C4-2B (cell line): ENCODE measurements at regions not wholly inside any gene's neighbourhood (a gene's known extent, or its start where the extent isn't known, plus 50 kb on each side); places are given as distances from the start of the nearest gene placed in this dataset.

Experiments used
- H3K27ac ChIP-seq: fragments of 450-650 bp; 2 replicates; pipeline ENCODE4 v1.5.1; 2017
- CTCF ChIP-seq: fragments of 450-650 bp; conservative IDR thresholded peaks from 2 replicates; pipeline ENCODE4 v1.5.1; 2017; ENCODE audit warnings: mild to moderate bottlenecking
- ZFX ChIP-seq: fragments of 450-650 bp; IDR thresholded peaks from 2 replicates; pipeline ENCODE4 v1.6.1; 2017

GRCh38 chr5:117220730-117221129 is 646.1 kb upstream of the SEMA6A start:
- H3K27ac ChIP-seq, result no peak overlapping the region
- TF ChIP-seq ZFX, result no peak
- no peak for TF ChIP-seq CTCF

GRCh38 chr5:117218789-117219188 is 644.2 kb upstream of the SEMA6A start:
- TF ChIP-seq ZFX, result no peak

GRCh38 chr5:117212866-117213265 is 638.2 kb upstream of the SEMA6A start:
- TF ChIP-seq CTCF (no peak), ZFX (no peak)
- no peak overlapping the region for H3K27ac ChIP-seq

More at GRCh38 chr5:117218789-117219188, 644.2 kb upstream of the SEMA6A start:
- H3K27ac ChIP-seq, result no peak overlapping the region

GRCh38 chr5:117210796-117211195 is 636.2 kb upstream of the SEMA6A start:
- H3K27ac ChIP-seq, result no peak overlapping the region
- TF ChIP-seq ZFX (no peak), CTCF (no peak)

- H3K27ac ChIP-seq, result no peak overlapping the region
- TF ChIP-seq ZFX (no peak), CTCF (no peak)
These were observed 634.9 kb upstream of the SEMA6A start for GRCh38 chr5:117209479-117209878.

GRCh38 chr5:117207088-117207668 is 632.6 kb upstream of the SEMA6A start:
- no peak overlapping the region for H3K27ac ChIP-seq

GRCh38 chr5:117205894-117206293 is 631.3 kb upstream of the SEMA6A start:
- TF ChIP-seq ZFX (no peak), CTCF (no peak)
- H3K27ac ChIP-seq, result no peak overlapping the region

More at GRCh38 chr5:117207088-117207668, 632.6 kb upstream of the SEMA6A start:
- TF ChIP-seq CTCF (no peak), ZFX (no peak)
